ENCODE measurements at regions not wholly inside any gene's neighbourhood (a gene's known extent, or its start where the extent isn't known, plus 50 kb on each side); places are given as distances from the start of the nearest gene placed in this dataset.
"Not testable (repeated sequence)": the region's sequence is repeated elsewhere in the genome, so short reads cannot be mapped to it uniquely, and the experiment has no call there.

GRCh38 chr2:87194254-87194999 is 172.8 kb upstream of the PLGLB1 start:
- intact Hi-C loops (cut with DNase I); DNase-seq: not testable (repeated sequence)

GRCh38 chr2:87196720-87197388 is 175.2 kb upstream of the PLGLB1 start:
- DNase-seq; intact Hi-C loops (cut with DNase I): not testable (repeated sequence)

- intact Hi-C loops (cut with DNase I); DNase-seq: not testable (repeated sequence)
Measured at GRCh38 chr2:87198422-87198821, 176.8 kb upstream of the PLGLB1 start.

- DNase-seq; intact Hi-C loops (cut with DNase I): not testable (repeated sequence)
Measured at GRCh38 chr2:87199228-87199627, 177.6 kb upstream of the PLGLB1 start.

GRCh38 chr2:87204569-87205147 is 183.0 kb upstream of the PLGLB1 start:
- DNase-seq; intact Hi-C loops (cut with DNase I): not testable (repeated sequence)

- intact Hi-C loops (cut with DNase I): not testable (repeated sequence)
Measured at GRCh38 chr2:87212938-87213337, 191.3 kb upstream of the PLGLB1 start.

GRCh38 chr2:87217005-87217404 is 195.4 kb upstream of the PLGLB1 start:
- DNase-seq; intact Hi-C loops (cut with DNase I): not testable (repeated sequence)

More at GRCh38 chr2:87212938-87213337, 191.3 kb upstream of the PLGLB1 start:
- DNase-seq: not testable (repeated sequence)

- peak in 29 of 42 donors; percentile 10 to 81 (median 58) for DNase-seq
- intact Hi-C loops (cut with DNase I): not testable (repeated sequence)
Measured at GRCh38 chr2:87217741-87218410, 196.2 kb upstream of the PLGLB1 start.

GRCh38 chr2:87220651-87221050 is 199.0 kb upstream of the PLGLB1 start:
- DNase-seq; intact Hi-C loops (cut with DNase I): not testable (repeated sequence)

- DNase-seq; intact Hi-C loops (cut with DNase I): not testable (repeated sequence)
Measured at GRCh38 chr2:87222131-87222530, 200.5 kb upstream of the PLGLB1 start.

GRCh38 chr2:87223873-87224272 is 202.2 kb upstream of the PLGLB1 start:
- DNase-seq; intact Hi-C loops (cut with DNase I): not testable (repeated sequence)

GRCh38 chr2:87229091-87229689 is 207.5 kb upstream of the PLGLB1 start:
- DNase-seq; intact Hi-C loops (cut with DNase I): not testable (repeated sequence)

- intact Hi-C loops (cut with DNase I); DNase-seq: not testable (repeated sequence)
Measured at GRCh38 chr2:87229964-87230363, 208.3 kb upstream of the PLGLB1 start.

- intact Hi-C loops (cut with DNase I); DNase-seq: not testable (repeated sequence)
Measured at GRCh38 chr2:87235333-87235981, 213.8 kb upstream of the PLGLB1 start.

GRCh38 chr2:87237570-87238336 is 216.1 kb upstream of the PLGLB1 start:
- DNase-seq; intact Hi-C loops (cut with DNase I): not testable (repeated sequence)

GRCh38 chr2:87239558-87240215 is 218.0 kb upstream of the PLGLB1 start:
- intact Hi-C loops (cut with DNase I); DNase-seq: not testable (repeated sequence)

GRCh38 chr2:87246066-87246717 is 224.5 kb upstream of the PLGLB1 start:
- intact Hi-C loops (cut with DNase I); DNase-seq: not testable (repeated sequence)
